ENCODE measurements at regions not wholly inside any gene's neighbourhood (a gene's known extent, or its start where the extent isn't known, plus 50 kb on each side); places are given as distances from the start of the nearest gene placed in this dataset.

GRCh38 chr3:89622063-89622700 is 514.8 kb downstream of the EPHA3 start:
- ChIA-PET POLR2A (interaction anchor here (0.6 kb wide), 2 partner anchors 96 to 316 kb away, joined by 3 to 4 read pairs; no protein-coding TSS in a partner anchor), CTCF (no interaction called here)
- no peak for TF ChIP-seq CTCF (IDR thresholded peaks at IDR 0.05; ENCODE audit: unreplicated experiment)
- no peak for DNase-seq (ENCODE audit: unreplicated experiment)
- intact Hi-C loops (cut with micrococcal nuclease) = no loop called here
- Mint-ChIP-seq H3K27me3 (ENCODE audit: insufficient read depth, unreplicated experiment) (no peaks in the 10 kb centered on the region), H3K4me3 (ENCODE audit: unreplicated experiment) (no peak overlapping the region), H3K9me3 (ENCODE audit: unreplicated experiment) (no peaks in the 10 kb centered on the region), H3K36me3 (ENCODE audit: insufficient read depth, unreplicated experiment) (peaks cover 6% of the 10 kb centered on the region), H3K4me1 (ENCODE audit: insufficient read depth, unreplicated experiment) (peaks cover 10% of the 10 kb centered on the region), H3K27ac (ENCODE audit: low read depth, unreplicated experiment) (no peak overlapping the region)
- BruUV-seq (replicated peaks) = no TSS peak

GRCh38 chr3:89624494-89624893 is 517.1 kb downstream of the EPHA3 start:
- POLR2A ChIA-PET = no interaction called here
- intact Hi-C loops (cut with micrococcal nuclease) = no loop called here
- BruUV-seq (replicated peaks) = no TSS peak
- H3K36me3 Mint-ChIP-seq (ENCODE audit: insufficient read depth, unreplicated experiment) = peaks cover 6% of the 10 kb centered on the region
- no peaks in the 10 kb centered on the region for H3K4me1 Mint-ChIP-seq (ENCODE audit: insufficient read depth, unreplicated experiment)
- no peaks in the 10 kb centered on the region for H3K9me3 Mint-ChIP-seq (ENCODE audit: unreplicated experiment)
- H3K4me3 Mint-ChIP-seq (ENCODE audit: unreplicated experiment) = no peak overlapping the region
- no peak for DNase-seq (ENCODE audit: unreplicated experiment)
- CTCF ChIA-PET = interaction anchor here (0.7 kb wide), 1 partner anchor 12 kb away, joined by 4 read pairs; no protein-coding TSS in a partner anchor
- TF ChIP-seq CTCF (IDR thresholded peaks at IDR 0.05; ENCODE audit: unreplicated experiment) = no peak
- H3K27ac Mint-ChIP-seq (ENCODE audit: low read depth, unreplicated experiment) = no peak overlapping the region
- H3K27me3 Mint-ChIP-seq (ENCODE audit: insufficient read depth, unreplicated experiment) = no peaks in the 10 kb centered on the region

GRCh38 chr3:89625945-89626344 is 518.5 kb downstream of the EPHA3 start:
- Mint-ChIP-seq H3K4me1 (ENCODE audit: insufficient read depth, unreplicated experiment) (no peaks in the 10 kb centered on the region), H3K9me3 (ENCODE audit: unreplicated experiment) (no peaks in the 10 kb centered on the region), H3K27ac (ENCODE audit: low read depth, unreplicated experiment) (no peak overlapping the region), H3K27me3 (ENCODE audit: insufficient read depth, unreplicated experiment) (no peaks in the 10 kb centered on the region), H3K4me3 (ENCODE audit: unreplicated experiment) (no peak overlapping the region), H3K36me3 (ENCODE audit: insufficient read depth, unreplicated experiment) (peaks cover 6% of the 10 kb centered on the region)
- DNase-seq (ENCODE audit: unreplicated experiment) = no peak
- ChIA-PET CTCF (no interaction called here), POLR2A (interaction anchor here (0.5 kb wide), 1 partner anchor 255 kb away, joined by 3 read pairs; no protein-coding TSS in a partner anchor)
- intact Hi-C loops (cut with micrococcal nuclease) = no loop called here
- BruUV-seq (replicated peaks) = no TSS peak
- TF ChIP-seq CTCF (IDR thresholded peaks at IDR 0.05; ENCODE audit: unreplicated experiment) = no peak

- POLR2A ChIA-PET = interaction anchor here (0.7 kb wide), 1 partner anchor 40 kb away, joined by 4 read pairs; no protein-coding TSS in a partner anchor
- Mint-ChIP-seq H3K27me3 (ENCODE audit: insufficient read depth, unreplicated experiment) (no peaks in the 10 kb centered on the region), H3K9me3 (ENCODE audit: unreplicated experiment) (no peaks in the 10 kb centered on the region), H3K4me1 (ENCODE audit: insufficient read depth, unreplicated experiment) (no peaks in the 10 kb centered on the region), H3K27ac (ENCODE audit: low read depth, unreplicated experiment) (no peak overlapping the region), H3K36me3 (ENCODE audit: insufficient read depth, unreplicated experiment) (peaks cover under 1% of the 10 kb centered on the region), H3K4me3 (ENCODE audit: unreplicated experiment) (no peak overlapping the region)
- TF ChIP-seq CTCF (IDR thresholded peaks at IDR 0.05; ENCODE audit: unreplicated experiment) = no peak
- CTCF ChIA-PET = no interaction called here
- BruUV-seq (replicated peaks) = no TSS peak
- intact Hi-C loops (cut with micrococcal nuclease) = no loop called here
- no peak for DNase-seq (ENCODE audit: unreplicated experiment)
Measured at GRCh38 chr3:89628856-89629670, 521.6 kb downstream of the EPHA3 start.
